ENCODE measurements at regions not wholly inside any gene's neighbourhood (a gene's known extent, or its start where the extent isn't known, plus 50 kb on each side); places are given as distances from the start of the nearest gene placed in this dataset.
"Not testable (repeated sequence)": the region's sequence is repeated elsewhere in the genome, so short reads cannot be mapped to it uniquely, and the experiment has no call there.

DNA sequence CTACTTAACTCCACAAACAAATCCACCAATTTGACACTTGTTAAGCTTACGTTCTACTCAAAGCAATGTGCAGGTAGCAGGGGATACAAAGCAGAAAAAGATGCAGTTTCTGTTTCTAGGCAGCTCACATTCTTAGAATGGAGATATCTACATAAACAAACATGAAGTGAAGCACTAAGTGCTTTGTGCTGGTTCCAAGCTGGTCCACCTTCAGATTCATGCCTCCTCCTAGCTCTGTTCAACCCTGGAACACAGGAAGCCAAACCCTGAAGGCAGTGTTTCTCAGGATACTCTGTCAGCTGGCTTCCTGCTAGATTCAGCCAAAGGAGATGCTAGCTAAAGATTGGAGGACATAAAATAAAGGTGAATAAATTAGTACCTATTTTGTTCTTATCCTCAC lies 55.3 kb upstream of the NOL4 start:
- in situ Hi-C loops (cut with HindIII; ENCODE audit: low sequenced_read_pairs) = loop anchor here (5.0 kb wide), 1 partner anchor 92 kb away; no protein-coding TSS in a partner anchor

DNA sequence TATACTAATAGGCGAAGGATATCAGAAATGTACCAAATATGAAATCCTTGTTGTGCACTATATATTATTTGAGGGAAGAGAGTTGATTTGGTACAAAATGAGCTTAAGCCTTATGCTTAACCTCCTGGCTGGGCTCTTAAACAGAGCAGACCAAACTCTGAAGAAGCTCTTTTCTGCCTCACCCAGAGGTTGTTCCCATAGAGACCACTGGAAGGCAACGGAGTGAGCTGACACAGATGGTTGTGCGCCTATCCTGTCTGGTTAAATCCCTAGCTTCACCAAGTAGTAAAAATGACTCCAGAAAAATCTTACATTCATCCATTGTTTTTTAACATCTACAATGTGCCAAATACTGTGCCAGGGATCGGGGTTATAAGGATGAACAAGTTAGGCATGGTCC lies 55.9 kb upstream of the NOL4 start:
- in situ Hi-C loops (cut with HindIII; ENCODE audit: low sequenced_read_pairs) = loop anchor here (5.0 kb wide), 1 partner anchor 92 kb away; no protein-coding TSS in a partner anchor

DNA sequence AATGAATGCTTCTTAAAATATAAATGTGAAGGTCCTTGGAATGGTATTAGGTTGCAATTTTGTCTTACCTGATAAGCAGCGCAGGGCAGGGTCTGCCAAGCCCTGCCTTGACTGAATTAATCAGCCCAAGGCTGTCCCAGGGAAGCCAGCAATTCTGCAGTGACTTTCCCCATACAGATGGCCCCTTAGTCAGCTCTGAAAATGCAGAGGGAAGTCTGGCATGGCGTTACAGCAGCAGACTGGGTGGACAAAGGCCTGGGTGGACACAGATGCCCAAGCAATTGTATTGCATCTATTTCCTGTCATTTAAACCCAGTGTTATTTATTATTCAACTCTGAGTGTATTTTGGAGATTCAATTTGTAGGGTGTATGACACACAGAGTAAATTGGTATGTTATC lies 56.6 kb upstream of the NOL4 start:
- in situ Hi-C loops (cut with HindIII; ENCODE audit: low sequenced_read_pairs) = loop anchor here (5.0 kb wide), 1 partner anchor 91 kb away; no protein-coding TSS in a partner anchor

DNA sequence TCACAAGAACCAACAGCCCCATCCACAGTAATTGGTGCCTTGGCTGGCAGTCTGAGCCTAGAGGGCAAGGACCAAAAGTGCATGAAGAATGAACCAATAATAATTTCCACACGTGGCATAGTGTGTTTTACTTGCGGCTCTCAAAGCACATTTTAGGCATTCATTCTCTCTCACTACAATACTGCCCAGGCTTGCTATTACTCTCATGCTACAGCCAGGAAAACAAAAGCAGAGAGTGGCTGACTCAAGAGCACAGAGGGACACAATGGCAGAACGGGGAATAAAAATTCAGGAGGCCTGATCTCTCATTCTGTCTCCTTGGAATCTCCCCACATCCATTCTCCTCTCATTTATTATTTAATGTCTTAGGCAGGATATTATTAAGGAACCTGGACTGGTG lies 57.0 kb upstream of the NOL4 start:
- in situ Hi-C loops (cut with HindIII; ENCODE audit: low sequenced_read_pairs) = loop anchor here (5.0 kb wide), 1 partner anchor 91 kb away; no protein-coding TSS in a partner anchor

DNA sequence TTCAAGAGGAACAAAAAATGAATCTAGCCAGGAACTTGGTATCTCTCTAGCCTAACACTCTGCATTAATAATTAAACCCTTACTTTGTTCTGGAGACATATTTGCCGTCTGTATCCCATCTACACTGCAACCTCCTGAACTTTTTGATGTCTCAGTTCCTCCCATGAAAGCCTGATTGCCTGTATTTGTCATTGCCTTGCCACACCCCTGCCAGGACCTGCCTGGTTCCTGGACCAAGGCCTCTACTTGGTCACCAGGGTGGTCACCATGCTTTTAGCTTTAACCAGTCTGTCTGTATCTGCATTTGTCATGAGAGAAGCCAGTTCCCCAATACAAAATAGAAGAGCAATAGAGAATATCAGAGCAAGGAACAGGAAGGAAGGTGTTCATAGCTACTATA lies 58.8 kb upstream of the NOL4 start:
- in situ Hi-C loops (cut with HindIII; ENCODE audit: low sequenced_read_pairs) = loop anchor here (5.0 kb wide), 1 partner anchor 89 kb away; no protein-coding TSS in a partner anchor

DNA sequence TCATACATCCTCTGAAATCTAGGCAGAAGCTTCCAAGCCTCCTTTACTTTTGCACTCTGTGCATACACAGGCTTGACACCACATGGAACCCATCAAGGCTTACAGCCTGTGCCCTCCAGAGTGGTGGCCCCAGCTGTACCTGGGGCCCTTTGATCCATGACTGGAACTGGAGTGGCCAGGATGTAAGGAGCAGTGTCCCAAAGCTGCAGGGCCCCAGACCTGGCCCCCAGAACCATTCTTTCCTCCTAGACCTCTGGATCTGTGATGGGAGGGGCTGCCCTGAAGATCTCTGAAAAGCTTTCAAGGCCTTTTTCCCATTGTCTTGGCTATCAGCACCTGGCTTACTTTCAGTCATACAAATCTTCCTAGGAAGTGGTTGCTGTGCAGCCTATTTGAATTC lies 63.1 kb upstream of the NOL4 start:
- in situ Hi-C loops (cut with HindIII; ENCODE audit: low sequenced_read_pairs) = no loop called here

DNA sequence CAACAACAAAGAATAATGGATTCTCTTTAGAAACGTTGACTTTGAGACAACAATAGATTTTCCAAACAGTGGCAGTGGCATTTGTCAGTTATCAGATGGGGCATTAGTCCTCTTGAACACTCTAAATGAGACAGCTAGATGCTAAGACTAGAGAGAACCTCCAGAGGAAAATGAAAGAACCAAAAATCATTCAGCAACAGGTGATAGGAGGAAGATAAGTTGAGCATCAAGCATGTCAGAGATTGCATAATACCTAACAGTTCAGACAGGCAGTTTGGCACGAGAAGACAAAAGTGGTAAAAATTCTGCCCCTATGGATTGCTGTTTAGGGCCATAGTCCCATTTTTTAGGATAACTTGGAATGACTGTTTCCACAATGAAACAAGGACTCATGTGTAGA lies 67.9 kb upstream of the NOL4 start:
- in situ Hi-C loops (cut with HindIII; ENCODE audit: low sequenced_read_pairs) = no loop called here

DNA sequence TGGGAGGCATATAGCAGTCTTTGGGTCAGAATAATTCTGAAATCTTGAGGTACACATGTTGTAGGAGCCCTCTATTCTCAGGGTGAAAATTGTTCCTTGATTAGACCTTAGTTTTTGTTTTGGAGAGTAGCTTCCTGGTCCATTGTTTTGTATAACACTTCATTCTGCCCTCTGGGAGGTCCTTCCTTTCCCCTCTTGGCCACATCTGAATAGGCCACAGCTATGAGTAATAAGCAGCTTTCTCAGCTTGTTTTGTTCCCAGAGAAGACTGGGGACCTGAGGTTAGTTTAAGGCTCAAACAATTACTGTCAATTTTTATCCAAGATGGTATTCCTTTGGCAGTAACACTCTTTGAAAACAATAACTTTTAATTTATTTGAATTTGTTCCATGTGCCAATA lies 72.6 kb upstream of the NOL4 start:
- in situ Hi-C loops (cut with HindIII; ENCODE audit: low sequenced_read_pairs) = no loop called here

DNA sequence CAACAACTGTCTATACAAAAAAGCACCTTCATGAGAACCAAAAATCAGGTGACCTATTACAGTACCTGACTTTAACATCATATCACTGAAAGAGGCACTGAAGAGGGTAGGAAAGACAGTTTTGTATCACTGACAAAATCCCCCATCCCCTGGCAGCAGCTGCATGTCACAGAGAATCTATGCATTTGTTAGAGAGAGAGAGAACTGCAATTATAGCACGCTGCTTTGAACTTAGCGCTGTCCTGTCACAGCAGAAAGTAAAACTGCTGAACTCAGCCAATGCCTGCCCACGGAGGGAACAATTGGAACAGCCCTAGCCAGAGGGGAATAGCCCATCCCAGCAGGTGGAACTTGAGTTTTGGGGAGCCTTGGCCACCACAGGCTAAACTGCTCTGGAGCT lies 75.1 kb upstream of the NOL4 start:
- in situ Hi-C loops (cut with HindIII; ENCODE audit: low sequenced_read_pairs) = no loop called here

DNA sequence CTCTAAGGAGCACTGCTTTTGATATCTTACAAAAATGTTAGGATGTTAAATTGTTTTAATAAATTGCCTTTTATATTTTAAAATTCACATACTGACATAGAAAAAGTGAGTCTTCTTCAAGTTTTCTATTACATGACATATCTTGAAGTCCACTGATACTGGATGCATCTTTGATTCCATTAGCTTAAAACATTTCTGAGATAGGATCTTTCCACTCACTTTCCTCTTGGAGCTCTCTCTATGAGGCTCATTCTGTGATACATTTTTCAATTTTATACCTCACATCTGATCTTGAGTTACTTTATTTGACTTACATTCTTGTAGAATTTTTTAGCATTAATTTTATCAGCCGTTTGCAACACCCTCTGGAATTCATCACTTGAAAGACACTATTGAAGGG lies 86.8 kb upstream of the NOL4 start:
- in situ Hi-C loops (cut with HindIII; ENCODE audit: low sequenced_read_pairs) = no loop called here

DNA sequence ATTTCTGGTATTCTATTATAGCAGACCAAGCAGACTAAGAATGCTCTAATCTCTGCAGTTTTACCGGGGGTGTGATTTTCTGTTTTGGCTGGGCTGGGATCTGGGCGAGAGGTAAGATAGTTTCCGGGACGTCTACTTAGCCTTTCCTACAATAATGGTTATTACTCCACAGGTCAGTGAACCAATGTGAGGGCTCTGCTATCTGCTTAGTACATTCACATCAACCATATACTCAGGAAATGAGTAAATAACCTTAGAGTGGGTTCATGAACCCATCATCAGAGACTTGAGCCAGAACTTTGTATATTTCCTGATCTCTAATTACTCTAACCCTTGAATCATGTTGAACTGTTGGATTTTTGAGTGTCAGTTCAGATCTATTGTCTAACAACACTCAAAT lies 90.1 kb upstream of the NOL4 start:
- in situ Hi-C loops (cut with HindIII; ENCODE audit: low sequenced_read_pairs) = no loop called here

DNA sequence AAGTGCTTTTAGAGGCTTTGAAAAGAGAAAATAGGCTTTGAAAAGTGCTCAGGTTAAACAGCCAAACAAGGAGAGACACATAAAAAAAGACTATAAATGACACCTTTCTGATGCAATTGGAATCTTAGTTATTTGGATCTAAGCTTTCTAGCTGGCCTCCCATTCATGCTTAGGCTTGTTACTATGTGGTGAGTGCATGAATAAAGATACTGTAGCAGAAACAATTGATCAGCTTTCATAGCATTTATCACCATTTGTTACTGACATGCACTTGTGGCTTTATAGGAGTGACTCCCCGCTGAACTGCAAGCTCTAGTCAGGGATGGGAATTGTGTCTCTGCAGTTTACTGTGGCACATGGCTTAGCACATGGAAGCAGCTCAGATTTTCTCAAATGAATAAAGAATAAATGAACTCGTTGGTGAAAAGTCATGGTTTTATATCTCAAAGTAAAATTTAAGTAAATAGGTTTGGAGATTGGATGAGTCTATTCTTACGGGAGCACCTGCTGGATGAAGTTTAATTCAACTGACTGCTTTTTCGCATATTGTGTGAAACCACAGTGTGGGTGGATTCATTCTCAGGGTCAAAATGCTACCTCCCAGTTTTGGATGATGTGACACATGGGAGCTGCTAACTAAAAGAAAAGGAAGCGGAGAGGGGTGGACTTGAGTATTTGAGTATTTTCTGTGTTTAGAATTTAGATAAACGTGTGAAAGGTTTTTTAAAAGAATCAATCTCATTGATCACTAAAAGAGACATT lies 91.1 kb upstream of the NOL4 start:
- in situ Hi-C loops (cut with HindIII; ENCODE audit: low sequenced_read_pairs) = no loop called here

DNA sequence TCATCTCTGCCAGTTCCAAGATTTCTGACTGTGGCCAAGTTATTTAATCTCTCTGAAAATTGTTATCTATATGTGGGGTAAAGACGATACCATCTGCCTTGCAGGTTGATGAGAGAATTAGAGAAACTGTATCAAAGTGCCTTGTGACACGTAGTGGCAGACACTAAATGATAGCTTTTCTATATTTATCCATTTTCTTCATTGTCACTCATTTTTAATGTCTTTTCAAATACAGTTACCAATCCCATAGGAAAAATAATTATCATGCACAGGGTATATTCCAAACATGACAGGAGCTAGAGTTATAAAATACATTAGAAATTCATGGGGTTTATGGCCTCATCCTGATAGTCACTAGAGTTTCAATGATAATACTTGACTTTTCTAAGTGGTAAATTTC lies 95.6 kb upstream of the NOL4 start:
- in situ Hi-C loops (cut with HindIII; ENCODE audit: low sequenced_read_pairs) = no loop called here

DNA sequence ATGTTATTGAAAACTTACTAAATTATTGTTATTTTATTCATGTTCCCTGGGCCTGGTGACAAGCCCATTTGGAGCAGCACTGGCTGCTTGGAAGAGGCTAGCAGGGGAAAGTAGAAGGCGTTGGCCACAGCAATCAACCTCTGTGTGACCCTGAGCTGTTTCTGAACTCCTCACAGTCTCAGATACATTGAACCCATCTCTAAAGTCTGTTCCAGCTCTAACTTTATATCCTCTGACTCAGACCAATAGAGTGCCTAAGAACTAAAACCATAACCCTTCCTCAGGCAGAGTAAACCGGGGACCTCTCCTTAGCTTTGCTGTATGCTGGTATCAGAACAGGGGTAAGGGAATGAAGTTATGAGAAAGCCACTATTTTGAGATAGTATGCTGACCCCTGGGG lies 96.4 kb upstream of the NOL4 start:
- in situ Hi-C loops (cut with HindIII; ENCODE audit: low sequenced_read_pairs) = no loop called here

DNA sequence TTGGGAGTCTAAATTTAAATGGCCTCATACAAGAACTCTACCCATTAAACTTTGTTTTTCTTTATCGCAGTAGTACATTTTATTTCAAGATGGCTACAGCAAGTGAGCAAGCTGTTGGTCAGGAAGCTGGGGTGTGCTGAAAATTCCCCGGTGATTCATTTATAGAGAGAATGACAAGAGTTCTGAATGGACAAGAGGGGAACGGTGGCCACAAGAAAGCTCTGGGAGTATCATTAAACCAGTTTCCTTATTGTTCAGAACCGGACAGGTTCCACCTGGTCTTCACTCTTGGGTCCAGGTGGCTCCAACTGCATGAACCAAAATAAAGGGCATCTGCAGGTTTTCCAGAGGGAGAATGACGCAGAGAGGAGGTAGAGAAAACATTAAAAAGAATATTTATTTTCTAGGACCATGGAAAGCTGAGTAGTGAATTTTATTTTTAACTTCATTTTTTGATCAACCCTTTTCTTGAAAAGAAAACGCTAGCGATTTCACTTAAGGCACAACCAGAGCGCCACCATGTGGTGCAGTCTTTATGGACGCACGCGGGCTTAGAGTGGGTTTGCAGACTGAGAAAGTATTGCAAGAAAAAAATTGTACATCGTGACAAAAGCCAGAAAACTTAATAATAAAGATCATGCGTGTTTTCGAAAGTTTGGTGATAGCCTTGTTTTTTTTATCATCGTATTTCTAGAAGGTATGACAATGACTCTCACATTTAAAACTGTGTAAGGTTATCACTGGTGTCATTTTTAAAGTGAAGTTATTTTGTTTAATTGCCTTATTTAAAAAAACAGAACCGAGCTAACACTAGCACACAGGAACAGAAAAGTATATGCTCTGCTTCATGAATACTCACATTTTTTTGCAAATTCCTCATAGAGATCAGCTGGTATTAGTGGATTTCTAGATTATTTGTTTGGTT lies 97.9 kb upstream of the NOL4 start:
- in situ Hi-C loops (cut with HindIII; ENCODE audit: low sequenced_read_pairs) = no loop called here

DNA sequence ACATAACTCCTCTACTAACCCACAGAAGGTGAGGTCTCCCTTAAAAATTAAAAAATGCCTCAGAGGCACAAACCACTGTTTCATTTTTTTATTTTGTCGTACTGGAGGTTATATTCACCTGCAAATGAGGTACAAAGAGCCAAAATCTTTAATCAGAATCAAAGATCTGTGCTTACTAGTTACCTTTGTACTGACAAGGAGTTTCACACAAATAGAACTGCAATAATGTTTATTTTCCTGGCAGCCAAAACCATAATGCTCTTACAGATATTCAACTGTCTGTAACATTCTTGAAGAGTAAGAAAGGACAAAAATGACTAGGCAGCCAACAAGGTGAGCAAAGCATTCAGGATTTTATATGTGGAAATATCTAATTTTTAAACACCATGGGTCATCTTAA lies 105.1 kb upstream of the NOL4 start:
- in situ Hi-C loops (cut with HindIII; ENCODE audit: low sequenced_read_pairs) = no loop called here

DNA sequence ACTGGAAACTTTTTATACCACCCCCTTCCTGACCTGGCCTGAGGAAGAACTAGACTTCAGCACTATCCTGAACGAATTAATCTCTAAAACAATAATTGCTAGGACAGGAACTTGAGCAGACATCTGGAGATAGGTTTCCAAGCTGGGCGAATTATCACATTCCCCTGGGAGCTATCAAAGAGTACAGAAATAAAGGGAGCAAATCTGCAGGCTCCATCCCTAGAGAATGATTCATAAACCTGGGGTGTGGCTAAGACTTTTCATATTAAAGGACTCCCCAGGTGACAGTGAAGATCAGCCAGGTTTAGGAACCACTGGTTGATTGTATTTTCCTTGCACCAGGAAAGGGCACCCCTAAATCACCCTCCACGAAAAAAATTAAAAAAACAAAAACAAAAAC lies 105.6 kb upstream of the NOL4 start:
- in situ Hi-C loops (cut with HindIII; ENCODE audit: low sequenced_read_pairs) = no loop called here

DNA sequence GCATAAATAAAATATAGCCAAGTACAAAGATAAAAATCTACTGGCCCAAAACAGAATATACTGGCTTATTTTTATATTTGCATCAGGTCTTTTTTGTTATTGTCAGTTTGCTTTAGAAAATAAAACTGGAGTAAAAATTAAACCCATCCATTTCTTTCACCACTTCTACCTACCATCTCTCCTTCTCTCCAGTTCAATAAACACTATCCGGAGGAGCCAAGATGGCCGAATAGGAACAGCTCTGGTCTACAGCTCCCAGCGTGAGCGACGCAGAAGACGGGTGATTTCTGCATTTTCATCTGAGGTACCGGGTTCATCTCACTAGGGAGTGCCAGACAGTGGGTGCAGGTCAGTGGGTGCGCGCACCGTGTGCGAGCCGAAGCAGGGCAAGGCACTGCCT lies 106.2 kb upstream of the NOL4 start:
- in situ Hi-C loops (cut with HindIII; ENCODE audit: low sequenced_read_pairs) = not testable (repeated sequence)

DNA sequence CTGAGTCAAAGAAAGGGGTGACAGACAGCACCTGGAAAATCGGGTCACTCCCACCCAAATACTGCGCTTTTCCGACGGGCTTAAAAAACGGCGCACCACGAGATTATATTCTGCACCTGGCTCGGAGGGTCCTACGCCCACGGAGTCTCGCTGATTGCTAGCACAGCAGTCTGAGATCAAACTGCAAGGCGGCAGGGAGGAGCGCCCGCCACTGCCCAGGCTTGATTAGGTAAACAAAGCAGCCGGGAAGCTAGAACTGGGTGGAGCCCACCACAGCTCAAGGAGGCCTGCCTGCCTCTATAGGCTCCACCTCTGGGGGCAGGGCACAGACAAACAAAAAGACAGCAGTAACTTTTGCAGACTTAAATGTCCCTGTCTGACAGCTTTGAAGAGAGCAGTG lies 106.6 kb upstream of the NOL4 start:
- in situ Hi-C loops (cut with HindIII; ENCODE audit: low sequenced_read_pairs) = not testable (repeated sequence)

DNA sequence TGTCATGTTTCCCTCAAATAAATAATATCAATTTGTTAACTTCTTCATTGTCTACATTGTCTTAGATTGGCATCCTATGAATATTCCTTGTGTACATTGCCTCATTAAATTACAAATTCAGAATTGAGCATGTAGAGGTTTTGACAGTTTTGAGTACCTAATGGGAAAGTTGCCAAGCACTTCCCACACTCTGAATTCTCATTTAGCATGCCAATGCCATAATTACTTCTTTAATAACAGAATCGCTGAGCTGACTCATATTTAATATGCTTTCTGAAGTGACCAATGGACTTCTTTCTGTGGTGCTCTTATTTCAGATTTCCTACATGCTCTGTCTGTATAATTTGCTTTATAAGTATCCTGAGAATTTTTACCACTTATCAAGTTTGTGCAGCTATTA lies 114.4 kb upstream of the NOL4 start:
- in situ Hi-C loops (cut with HindIII; ENCODE audit: low sequenced_read_pairs) = no loop called here

DNA sequence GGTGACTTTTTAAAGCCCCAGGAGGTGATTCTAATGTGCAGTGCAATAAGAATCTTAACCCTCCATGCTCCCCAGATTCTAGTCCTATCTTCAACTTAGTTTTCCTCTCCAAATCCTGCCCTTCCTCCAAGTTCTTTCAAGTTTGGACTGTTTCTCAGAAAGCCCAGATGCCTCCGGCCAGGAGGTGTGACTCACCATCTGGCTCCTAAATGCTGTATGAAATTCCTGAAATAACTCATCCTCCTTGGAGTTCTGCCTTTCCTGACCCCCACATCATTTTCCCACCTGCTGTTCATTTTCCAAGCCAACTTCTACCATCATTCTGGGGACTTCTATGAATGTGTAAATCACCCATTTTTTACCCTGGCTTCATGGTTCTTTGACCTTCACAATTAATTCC lies 118.2 kb upstream of the NOL4 start:
- in situ Hi-C loops (cut with HindIII; ENCODE audit: low sequenced_read_pairs) = no loop called here

DNA sequence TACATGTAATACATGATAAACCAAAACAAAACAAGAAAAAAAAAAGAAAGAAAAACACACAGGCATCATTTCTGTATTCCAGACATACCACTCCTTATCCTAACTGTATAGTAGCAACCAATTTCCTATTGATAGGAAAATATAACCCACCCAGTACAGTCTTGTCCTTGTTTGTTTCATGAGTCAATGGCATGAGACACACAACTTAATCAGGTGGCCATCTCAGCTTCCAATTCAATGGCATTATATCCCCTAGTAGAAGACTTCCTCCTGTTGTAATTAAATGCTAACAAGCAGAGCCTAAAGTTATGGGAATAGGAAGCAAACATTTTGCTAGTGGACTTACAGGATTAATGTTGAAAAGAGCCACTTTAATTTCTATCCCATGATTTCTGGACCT lies 121.0 kb upstream of the NOL4 start:
- in situ Hi-C loops (cut with HindIII; ENCODE audit: low sequenced_read_pairs) = no loop called here

Measured in endothelial cell of hepatic sinusoid (primary cell).